ENCODE measurements at regions not wholly inside any gene's neighbourhood (a gene's known extent, or its start where the extent isn't known, plus 50 kb on each side); places are given as distances from the start of the nearest gene placed in this dataset.

GRCh38 chr15:93527374-93528050, 438.5 kb upstream of the RGMA start:
- no peaks in the 10 kb centered on the region for H3K27me3 Mint-ChIP-seq (ENCODE audit: low read depth)
- no peaks in the 10 kb centered on the region for H3K36me3 Mint-ChIP-seq (ENCODE audit: low read depth)
- TF ChIP-seq CTCF (conservative IDR thresholded peaks at IDR 0.05): no peak
- no peaks in the 10 kb centered on the region for H3K9me3 Mint-ChIP-seq
- H3K27ac Mint-ChIP-seq (ENCODE audit: unreplicated experiment): peak overlapping the region; percentile 73
- peaks cover 11% of the 10 kb centered on the region for H3K4me1 Mint-ChIP-seq
- no peak for DNase-seq (ENCODE audit: low read depth, low spot score)
- no peak overlapping the region for H3K4me3 Mint-ChIP-seq

GRCh38 chr15:93524432-93524831, 435.4 kb upstream of the RGMA start:
- H3K27ac Mint-ChIP-seq (ENCODE audit: unreplicated experiment): no peak overlapping the region
- TF ChIP-seq CTCF (conservative IDR thresholded peaks at IDR 0.05): no peak
- H3K27me3 Mint-ChIP-seq (ENCODE audit: low read depth): no peaks in the 10 kb centered on the region
- no peaks in the 10 kb centered on the region for H3K36me3 Mint-ChIP-seq (ENCODE audit: low read depth)
- no peak for DNase-seq (ENCODE audit: low read depth, low spot score)
- H3K4me1 Mint-ChIP-seq: peaks cover 11% of the 10 kb centered on the region
- no peak overlapping the region for H3K4me3 Mint-ChIP-seq
- no peaks in the 10 kb centered on the region for H3K9me3 Mint-ChIP-seq

- H3K27ac Mint-ChIP-seq (ENCODE audit: unreplicated experiment): no peak overlapping the region
- DNase-seq (ENCODE audit: low read depth, low spot score): no peak
- no peaks in the 10 kb centered on the region for H3K9me3 Mint-ChIP-seq
- no peak for TF ChIP-seq CTCF (conservative IDR thresholded peaks at IDR 0.05)
- H3K36me3 Mint-ChIP-seq (ENCODE audit: low read depth): no peaks in the 10 kb centered on the region
- peaks cover 11% of the 10 kb centered on the region for H3K4me1 Mint-ChIP-seq
- no peak overlapping the region for H3K4me3 Mint-ChIP-seq
- H3K27me3 Mint-ChIP-seq (ENCODE audit: low read depth): no peaks in the 10 kb centered on the region
Measured at GRCh38 chr15:93523481-93523880, 434.5 kb upstream of the RGMA start.

GRCh38 chr15:93520206-93520605, 431.2 kb upstream of the RGMA start:
- H3K9me3 Mint-ChIP-seq: no peaks in the 10 kb centered on the region
- H3K27ac Mint-ChIP-seq (ENCODE audit: unreplicated experiment): no peak overlapping the region
- no peaks in the 10 kb centered on the region for H3K4me1 Mint-ChIP-seq
- H3K4me3 Mint-ChIP-seq: no peak overlapping the region
- peak; percentile 25 for TF ChIP-seq CTCF (conservative IDR thresholded peaks at IDR 0.05)
- H3K27me3 Mint-ChIP-seq (ENCODE audit: low read depth): no peaks in the 10 kb centered on the region
- H3K36me3 Mint-ChIP-seq (ENCODE audit: low read depth): no peaks in the 10 kb centered on the region
- DNase-seq (ENCODE audit: low read depth, low spot score): no peak

- H3K4me3 Mint-ChIP-seq: no peak overlapping the region
- no peak overlapping the region for H3K27ac Mint-ChIP-seq (ENCODE audit: unreplicated experiment)
- DNase-seq (ENCODE audit: low read depth, low spot score): no peak
- no peaks in the 10 kb centered on the region for H3K27me3 Mint-ChIP-seq (ENCODE audit: low read depth)
- H3K36me3 Mint-ChIP-seq (ENCODE audit: low read depth): peaks cover 4% of the 10 kb centered on the region
- TF ChIP-seq CTCF (conservative IDR thresholded peaks at IDR 0.05): no peak
- peaks cover 4% of the 10 kb centered on the region for H3K9me3 Mint-ChIP-seq
- no peaks in the 10 kb centered on the region for H3K4me1 Mint-ChIP-seq
Measured at GRCh38 chr15:93519599-93519998, 430.6 kb upstream of the RGMA start.

Data from neural crest cell (in vitro differentiated cells).